NK-92 (cell line): ENCODE measurements at regions not wholly inside any gene's neighbourhood (a gene's known extent, or its start where the extent isn't known, plus 50 kb on each side); places are given as distances from the start of the nearest gene placed in this dataset.

Experiments used
- DNase-seq: peaks from one replicate; lab custom pipeline; 2025; ENCODE audit not compliant: unreplicated experiment; lab: John Stamatoyannopoulos, UW

DNA sequence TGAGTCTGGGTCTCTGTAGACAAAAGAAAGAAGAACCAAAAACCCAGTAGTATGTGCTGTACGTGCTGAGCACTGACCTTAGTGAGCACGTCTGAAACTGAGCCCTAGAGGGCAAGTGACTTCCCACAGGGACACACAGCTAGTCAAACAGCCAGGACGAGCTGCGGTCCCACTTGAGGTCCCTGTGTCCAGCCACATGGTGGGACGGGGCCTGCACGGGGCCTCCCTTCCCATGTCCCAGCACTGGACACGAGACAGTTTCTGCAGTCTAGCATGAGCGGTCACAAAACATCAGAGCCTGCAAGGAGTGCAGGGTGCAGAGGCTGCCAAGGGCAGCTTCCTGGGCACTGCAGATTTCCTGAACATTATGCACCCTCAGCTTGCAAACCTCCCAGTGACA lies 121.6 kb downstream of the NCOR2 start:
- no peak for DNase-seq

DNA sequence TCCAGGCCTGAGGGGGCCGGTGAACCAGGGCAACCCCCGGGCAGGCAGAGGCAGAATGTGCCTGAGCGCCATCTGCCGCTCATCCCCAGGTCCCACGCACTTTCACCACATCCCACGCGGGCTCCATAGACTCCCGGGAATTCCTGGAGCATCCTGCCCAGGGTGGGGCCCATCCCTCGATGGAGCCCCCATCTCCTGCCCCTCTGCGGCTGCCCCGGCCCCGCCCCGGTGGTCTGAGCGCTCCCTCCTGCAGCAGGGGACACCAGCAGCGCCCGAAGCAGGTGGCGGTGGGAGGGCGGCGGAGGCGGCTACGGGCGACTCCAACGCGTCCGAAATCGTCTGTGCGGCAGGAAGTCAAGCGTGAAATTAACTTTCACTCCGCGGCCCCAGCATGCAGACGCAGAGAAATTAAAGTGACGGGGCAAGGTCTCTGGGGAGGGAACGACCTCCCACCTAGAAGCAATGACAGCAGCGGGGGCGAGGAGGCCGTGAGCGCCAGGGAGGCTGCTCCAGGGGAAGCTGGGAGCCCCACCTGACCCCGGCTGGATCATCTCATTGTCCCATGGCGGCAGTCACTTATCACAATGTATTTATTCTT lies 122.2 kb downstream of the NCOR2 start:
- no peak for DNase-seq

DNA sequence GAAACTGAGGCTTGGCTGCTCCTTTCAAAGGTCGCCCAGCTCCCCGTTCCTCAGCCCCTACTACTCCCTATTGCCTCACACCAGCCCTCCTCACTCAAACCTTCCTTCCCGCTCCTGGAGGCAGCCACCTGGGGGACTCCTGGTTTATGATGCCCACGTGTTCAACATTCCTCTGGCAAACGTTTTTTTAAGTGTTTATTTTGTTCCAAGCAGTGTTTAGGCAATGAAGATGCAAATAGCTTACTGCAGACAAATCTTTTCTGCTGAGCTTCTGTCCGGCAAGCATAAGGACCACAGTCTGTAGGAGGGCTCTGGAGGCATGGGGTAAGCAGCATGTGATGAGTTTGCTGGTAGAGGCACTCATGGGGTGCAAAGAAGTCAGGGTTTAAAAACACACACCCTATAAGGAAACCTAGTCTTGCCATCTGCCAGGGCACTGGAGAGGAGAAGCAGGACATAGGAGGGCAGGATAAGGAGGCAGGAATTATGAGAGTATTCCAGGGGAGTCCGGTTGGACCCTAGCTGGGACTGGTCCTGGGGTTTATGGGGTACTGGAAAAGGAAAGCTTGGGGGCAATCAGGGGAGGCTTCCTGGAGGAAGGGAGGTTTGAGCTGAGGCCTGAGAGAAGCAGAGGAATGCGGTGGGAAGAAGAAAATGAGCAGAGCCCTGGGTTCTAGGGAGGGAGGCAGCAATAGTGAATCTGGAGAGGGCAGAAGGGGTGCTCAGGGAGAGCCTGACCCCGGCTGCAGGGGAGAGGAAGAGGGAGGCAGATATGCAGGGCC lies 123.3 kb downstream of the NCOR2 start:
- DNase-seq: no peak

DNA sequence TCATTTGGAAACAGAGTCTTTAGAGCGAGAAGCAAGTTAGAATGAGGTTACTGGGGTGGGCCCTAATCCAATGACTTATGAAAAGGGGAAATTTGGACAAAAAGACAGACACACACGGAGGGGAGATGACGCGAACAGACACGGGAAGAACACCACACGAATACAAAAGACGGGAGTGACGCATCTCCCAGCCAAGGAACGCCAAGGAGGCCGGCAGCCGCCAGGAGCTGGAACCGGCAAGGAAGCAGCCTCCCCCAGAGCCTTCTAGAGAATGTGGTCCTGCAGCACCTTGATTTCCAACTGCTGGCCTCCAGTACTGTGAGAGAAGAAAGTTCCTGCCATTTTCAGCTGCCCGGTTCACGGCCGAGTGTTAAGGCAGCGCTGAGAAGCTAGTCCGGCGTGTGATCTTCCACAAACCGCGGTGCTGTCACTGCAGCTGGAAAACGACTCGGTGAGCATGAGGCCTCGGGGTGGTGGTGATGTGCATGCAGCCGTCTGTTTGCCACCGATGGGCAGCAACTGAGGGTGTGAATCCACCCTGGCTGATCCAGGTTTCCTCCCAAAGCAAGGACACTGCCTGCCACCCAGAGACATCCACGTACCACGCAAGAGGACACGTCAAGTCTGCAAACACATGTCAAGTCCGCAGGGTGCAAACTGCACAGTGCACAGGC lies 124.5 kb downstream of the NCOR2 start:
- DNase-seq: no peak

DNA sequence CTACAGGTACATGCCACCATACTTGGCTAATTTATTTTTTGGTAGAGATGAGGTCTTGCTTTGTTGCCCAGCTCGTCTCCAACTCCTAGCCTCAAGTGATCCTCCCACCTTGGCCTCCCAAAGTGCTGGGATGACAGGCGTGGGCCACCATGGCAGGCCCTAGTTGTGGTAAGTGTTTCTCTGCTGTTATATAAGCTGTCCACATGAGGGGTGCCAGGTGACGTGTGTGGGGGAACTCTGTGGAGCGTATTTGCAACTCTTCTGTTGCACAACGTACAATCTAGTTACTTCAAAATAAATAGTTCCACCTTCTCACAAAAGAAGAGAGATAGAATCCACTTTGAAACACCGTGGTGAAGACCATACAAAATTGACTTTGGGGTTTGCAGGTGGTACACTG lies 125.1 kb downstream of the NCOR2 start:
- no peak for DNase-seq

DNA sequence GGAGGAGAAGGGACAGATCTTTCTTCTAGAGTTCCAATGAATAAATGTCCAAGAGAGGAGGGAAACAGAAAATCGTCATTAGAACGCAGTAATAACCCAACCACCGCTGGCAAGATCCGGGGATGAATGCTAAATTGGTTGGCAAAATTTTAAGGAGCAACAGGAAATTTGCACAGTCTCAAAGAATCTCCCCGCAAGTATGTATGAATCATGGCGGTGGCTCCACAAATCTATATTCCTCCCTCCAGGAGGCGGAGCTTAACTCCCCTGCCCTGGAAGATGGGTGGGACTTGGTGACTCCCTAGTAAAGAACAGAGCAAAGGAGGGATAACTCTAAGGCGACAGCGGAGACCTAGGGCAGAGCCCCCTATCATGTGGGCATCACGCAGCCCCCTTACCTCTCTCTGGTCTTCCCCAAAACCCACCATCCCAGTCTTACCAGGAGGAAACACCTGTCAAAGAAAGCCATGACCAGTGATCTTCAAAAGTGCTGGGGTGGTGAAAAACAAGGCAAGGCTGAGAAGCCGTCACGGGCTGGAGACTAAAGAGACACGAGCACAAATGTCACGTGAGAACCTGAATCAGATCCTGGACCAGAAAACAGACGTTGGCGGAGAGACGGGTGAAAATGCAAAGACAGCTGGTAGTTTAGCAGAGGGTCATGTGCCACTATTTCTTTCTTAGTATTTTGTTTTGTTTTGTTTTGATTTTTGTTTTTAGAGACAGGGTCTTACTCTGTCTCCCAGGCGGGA lies 125.8 kb downstream of the NCOR2 start:
- no peak for DNase-seq

DNA sequence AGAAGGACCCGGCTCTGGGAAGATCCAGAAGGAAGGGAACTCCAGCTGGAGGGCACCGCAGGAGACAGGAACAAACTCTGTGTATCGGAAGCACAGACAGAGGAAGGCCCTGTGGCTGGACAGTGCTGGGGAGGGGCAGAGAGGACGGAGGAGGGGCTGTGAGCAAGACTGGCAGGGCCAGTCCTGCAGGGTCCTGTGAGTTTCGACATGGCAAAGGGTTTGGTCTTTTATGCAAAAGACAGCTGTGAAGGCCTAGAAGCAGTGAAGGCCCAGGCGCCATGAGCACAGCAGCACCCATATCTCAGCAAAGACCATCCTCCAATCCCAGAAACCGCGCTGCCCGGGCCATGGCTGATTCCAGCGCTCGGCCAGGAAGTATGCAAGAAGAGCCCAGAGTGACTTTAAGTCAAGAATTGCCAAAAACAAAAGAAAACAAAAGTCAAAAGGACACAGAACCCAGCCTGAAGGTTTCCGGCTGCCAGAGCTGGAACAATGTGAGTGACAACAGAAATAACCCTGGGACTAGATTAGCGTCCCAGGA lies 126.5 kb downstream of the NCOR2 start:
- no peak for DNase-seq

DNA sequence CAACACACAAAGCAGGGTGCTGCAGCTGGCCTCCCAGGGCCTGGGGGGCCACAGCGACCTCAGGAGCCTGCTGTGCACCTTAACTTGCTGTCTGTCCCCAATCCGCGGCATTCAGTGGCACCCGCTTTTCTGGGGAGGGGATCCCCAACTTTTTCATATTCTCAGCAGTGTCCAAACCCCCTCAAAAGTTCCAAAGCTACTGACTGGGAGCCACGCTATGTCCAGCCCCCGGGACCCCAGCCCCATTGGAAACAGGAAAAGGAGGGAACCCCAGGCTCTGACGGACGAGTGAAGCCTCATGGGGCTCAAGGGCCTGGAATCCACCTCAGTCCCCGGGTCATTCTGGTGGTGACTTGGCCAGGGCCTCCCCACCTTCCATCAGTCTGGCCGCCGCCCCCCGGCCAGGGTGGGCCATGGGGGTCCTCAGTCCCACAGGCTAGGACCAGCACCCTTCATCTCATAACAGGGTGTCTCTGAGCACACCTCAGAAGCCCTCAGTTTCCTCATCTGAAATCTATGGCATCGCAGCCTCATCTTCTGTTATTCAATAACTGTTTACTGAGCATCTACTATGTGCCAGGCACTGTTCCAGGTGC lies 127.3 kb downstream of the NCOR2 start:
- no peak for DNase-seq

DNA sequence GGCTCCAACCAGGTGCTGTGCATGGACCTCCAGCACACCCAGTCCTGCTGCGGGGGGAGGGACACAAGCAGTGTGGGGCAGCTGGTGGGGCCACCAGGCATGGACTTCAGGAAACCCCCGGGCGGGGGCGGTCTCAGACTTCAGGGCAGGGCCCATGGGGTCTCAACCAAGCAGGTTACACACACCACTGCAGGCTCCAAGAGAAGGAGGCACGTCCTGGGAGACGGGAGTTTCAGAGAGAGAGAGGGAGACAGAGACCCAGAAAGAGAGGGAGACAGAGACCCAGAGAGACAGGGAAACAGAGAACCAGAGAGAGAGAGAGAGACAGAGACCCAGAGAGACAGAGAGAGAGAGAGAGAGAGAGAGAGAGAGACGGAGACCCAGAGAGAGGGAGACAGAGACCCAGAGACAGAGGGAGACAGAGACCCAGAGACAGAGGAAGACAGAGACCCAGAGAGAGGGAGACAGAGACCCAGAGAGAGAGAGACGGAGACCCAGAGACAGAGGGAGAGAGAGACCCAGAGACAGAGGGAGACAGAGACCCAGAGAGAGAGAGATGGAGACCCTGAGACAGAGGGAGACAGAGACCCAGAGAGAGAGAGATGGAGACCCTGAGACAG lies 128.9 kb downstream of the NCOR2 start:
- no peak for DNase-seq

DNA sequence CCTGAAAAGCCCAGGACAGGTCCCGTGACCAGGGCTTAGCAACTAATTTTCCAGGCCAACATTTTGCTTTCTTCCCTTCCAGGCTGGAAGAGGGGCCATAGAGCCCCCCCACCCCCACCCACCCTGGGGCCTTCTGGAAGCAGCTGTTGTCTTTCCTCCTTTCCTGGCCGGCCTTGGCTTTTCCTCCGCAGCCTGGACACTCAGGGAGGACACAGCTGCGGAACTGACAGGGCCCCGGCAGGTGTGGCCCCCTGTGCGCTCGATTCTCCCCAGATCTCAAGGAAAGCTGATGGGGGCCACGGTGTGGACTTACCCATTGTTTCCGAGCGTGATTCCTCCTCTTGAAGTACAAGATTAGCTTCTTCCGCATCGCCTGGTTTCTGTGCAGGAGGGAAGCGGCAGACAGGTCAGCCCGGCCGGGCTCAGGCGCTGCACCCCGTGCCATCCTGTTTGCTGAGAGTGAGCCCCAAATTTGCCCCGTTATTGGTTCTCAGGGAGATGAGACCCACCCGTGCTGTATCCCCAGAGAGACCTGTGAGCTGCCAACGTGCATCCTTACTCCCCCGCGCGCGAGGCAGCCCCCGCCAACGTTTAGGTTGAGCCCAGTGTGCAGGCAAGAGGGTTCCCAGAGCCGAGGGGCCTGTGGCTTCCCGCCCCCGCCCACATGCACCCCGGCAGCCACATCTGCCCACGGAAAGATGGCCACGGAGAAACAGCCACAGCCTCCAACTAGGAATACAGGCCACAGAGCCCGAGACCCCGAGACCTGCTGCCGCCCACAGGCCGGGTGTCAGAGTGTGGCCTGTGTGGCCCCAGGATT lies 129.6 kb downstream of the NCOR2 start:
- DNase-seq: no peak

DNA sequence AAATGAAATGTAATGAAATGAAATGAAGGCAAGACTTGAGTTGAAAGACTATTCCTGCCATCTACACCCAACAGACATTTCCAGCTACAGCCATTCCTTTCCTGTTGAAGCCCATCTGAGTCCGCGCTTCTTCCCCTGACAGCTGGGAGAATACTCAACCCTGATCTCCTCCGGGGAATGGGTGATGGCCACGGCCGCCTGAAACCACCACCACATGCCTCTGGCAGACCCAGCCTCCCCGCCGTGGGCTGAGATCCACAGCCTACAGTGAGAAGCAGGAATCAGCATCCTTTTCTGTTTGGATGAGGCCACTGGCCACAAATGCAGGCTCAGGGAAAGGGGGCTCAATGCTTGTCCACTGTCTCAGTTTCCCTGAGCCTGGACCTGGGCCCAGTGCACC lies 130.3 kb downstream of the NCOR2 start:
- no peak for DNase-seq

DNA sequence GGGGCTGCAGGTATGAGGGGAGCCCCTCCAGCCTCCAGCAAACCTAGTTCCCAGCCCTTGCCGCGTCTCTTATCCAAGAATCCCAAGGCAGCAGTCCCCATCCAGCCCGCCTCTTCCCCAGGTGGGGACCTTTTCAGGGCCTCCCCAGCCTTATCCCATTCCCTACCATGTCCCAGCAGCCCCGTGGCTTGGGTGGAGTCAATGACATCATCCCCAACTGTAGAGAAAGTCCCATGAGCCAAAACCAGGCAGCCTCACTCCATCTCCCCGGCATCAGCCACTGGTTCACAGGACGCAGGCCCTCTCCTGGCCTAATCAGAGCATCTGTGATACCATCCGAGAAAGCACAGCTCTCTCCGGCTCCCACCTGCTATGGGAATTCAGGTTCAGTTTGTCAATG lies 131.0 kb downstream of the NCOR2 start:
- no peak for DNase-seq

DNA sequence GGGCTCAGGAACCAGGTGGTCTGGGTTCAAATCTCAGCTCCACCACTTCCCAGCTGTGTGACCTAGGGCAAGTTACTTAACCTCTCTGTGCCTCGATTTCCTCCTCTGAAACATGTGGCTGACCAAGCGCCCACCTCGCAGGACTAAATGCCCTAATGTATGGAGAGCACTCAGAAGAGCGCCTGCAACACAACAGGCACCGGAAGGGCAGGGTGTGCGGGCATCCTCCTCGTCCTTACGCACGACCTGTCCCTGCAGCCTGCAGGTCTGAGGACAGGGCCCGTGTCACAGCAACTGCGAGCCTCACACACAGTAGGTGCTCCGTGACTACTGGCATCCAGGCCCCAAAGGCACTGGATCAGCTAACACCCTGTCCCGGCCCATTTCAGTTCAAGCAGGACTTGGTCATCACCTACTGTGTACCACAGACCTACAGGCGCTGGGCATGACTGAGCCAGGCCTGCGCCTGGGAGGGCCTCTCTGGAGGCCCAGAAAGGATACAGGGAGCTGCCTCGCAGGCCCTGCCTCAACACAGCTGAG lies 131.5 kb downstream of the NCOR2 start:
- no peak for DNase-seq

DNA sequence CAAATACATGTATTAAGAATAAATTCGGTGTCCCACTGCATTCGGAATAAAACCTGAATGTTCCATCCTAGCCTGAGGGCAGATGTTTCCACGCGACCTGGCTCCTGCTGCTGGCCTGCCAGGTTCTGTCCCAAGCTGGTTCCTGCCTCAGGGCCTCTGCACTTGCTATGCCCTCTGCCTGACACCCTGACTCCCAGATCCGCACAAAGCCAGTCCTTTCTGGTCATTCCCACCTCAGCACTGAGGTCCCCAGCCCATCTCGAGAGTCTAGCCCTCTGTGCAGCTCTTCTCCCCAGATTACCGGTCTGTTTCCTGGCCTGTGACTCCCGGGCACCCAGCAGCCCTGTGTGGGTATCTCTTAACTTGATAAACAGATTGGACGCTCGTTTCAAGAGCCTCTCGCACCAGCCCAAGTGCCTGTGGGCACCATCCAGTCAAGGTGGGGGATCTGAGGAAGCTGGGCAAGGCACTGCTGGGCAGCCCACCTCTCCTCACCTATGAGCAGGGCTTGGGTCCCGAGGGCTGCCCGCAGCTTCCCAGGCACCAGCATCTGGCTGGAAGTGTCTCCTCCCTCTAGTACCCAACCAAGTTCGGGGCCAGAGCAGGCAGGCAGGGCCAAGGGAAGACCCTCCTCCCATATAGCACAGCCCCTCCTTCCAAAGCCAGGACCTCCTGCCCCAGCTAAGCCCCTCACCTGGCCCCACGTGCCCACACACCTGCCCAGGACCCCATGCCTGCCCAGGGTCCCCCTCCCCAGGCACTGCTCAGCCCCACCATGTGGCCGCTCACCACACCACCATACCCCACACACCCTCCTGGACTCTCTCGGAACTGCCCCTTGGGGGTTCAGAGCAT lies 132.2 kb downstream of the NCOR2 start:
- DNase-seq: no peak

DNA sequence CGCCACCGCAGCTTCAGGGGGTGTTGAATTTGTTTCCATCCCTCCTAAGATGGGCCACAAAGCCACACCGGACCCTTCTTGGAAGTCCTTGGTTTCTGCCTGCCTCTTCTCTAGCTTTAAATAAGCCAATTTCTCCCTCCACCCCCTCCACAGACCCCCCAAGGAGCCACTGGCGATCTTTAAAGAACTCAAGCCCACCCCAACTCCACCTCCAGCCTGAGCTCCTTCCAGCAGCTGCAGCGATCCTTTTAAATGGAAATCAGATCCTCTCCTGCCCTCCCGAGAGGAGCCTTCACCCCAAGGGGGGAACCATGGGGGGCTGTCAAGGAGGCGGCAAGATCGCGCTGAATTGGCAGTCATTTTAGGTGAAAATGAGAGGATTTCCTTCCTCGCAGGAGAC lies 133.1 kb downstream of the NCOR2 start:
- no peak for DNase-seq

DNA sequence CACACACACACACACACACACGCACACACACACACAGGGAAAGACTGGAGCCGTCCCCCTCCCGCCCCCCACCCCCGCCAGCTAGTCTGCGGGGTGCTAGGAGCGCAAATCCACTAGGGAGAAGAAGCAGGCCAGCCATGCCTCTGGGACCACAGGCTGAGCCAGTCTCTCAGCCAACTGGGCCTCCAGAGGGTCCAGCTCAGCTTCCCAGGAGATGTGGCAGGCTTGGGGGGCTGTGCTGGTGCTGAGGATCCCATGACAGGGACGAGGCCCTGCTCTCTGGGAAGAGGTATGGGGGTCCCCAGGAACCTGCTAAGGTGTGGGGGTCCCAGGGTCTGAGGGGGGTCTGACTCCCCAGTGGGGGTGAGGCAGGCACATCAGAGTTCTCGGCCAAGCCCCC lies 133.5 kb downstream of the NCOR2 start:
- DNase-seq: no peak

DNA sequence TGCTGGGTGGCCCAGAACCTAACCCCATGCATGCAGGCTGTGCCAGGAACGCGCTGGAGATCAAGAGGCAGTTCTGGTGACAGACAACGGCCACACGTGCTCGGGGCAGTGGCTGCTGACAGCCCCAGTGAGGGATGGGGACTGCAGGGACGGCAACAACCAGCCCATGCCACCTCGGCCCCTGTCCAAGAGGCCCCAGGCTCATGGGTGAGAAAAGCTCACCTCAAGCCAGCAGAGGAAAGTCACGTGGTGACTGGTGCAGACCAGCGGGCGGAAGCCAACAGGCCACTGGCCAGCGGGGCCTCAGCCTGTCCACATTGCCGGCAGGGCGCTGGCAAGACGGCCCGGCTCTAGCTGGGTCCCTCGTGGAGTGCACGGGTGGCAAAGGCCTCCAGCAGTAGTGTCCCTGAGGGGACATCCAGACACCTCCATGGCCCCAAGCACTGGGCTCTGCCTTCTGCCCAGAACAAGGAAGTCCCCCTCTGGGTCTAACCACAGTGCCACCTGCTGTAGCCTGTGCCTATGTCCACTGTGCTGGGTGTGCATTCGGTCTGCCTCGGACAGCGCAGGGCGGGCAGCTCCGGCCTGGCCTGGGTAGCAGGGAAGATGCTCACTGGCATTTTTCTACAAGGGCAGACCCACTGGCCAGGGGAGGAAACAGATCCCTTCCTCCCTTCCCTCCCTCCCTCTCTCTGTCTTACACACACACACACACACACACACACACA lies 134.1 kb downstream of the NCOR2 start:
- DNase-seq: no peak

DNA sequence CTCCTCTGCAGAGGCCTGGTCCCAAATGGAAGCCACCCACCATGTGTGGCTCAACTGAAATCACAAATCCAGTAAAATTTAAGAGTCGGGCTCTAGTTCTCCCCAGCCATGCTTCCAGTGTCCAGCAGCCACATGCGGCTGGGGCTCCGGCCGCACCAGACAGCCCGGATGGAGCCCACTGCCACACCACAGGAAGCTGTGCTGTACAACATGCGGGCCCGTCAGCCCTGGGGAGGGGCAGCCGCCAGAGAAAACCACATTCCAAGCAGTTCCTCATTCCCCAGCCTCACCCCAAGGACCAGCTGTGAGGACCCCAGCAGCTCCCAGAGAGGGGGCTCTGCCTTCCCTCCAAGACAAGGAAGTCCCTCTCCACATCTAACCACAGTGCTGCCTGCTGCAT lies 135.0 kb downstream of the NCOR2 start:
- no peak for DNase-seq
